Progenitor cell of endocrine pancreas (in vitro differentiated cells): ENCODE measurements at regions not wholly inside any gene's neighbourhood (a gene's known extent, or its start where the extent isn't known, plus 50 kb on each side); places are given as distances from the start of the nearest gene placed in this dataset.

ENCODE experiments used
- DNase-seq: peaks from one replicate; pipeline ENCODE4 v3.0.0; 2021; ENCODE audit warnings: low spot score; ENCODE audit not compliant: unreplicated experiment
- H3K27ac Mint-ChIP-seq: 2 replicates; pipeline ENCODE4 v1.8.0; 2021; ENCODE audit warnings: mild to moderate bottlenecking, moderate library complexity, mixed read lengths
- H3K27me3 Mint-ChIP-seq: 2 replicates; pipeline ENCODE4 v1.8.0; 2021; ENCODE audit warnings: mixed read lengths
- H3K36me3 Mint-ChIP-seq: 2 replicates; pipeline ENCODE4 v1.8.0; 2022; ENCODE audit warnings: mixed read lengths; ENCODE audit not compliant: insufficient read depth
- H3K4me1 Mint-ChIP-seq: 2 replicates; pipeline ENCODE4 v1.8.0; 2021; ENCODE audit warnings: low read depth, mixed read lengths
- H3K4me3 Mint-ChIP-seq: 2 replicates; pipeline ENCODE4 v1.8.0; 2021; ENCODE audit warnings: low read depth, mild to moderate bottlenecking, moderate library complexity, mixed read lengths
- H3K9me3 Mint-ChIP-seq: 2 replicates; pipeline ENCODE4 v1.8.0; 2021; ENCODE audit warnings: low read depth, mixed read lengths
- CTCF ChIP-seq: fragments of 200-600 bp; sonication (generic); IDR thresholded peaks from one replicate; pipeline ENCODE4 v1.5.0; 2021; ENCODE audit warnings: antibody characterized with exemption, mild to moderate bottlenecking; ENCODE audit not compliant: unreplicated experiment

- DNase-seq: no peak
- Mint-ChIP-seq H3K4me3 (no peak overlapping the region), H3K27me3 (no peaks in the 10 kb centered on the region), H3K4me1 (no peaks in the 10 kb centered on the region), H3K9me3 (peaks cover 8% of the 10 kb centered on the region), H3K27ac (no peak overlapping the region), H3K36me3 (no peaks in the 10 kb centered on the region)
- TF ChIP-seq CTCF: no peak
Observed at GRCh38 chr4:125511715-125512114, 197.0 kb downstream of the FAT4 start.

DNA sequence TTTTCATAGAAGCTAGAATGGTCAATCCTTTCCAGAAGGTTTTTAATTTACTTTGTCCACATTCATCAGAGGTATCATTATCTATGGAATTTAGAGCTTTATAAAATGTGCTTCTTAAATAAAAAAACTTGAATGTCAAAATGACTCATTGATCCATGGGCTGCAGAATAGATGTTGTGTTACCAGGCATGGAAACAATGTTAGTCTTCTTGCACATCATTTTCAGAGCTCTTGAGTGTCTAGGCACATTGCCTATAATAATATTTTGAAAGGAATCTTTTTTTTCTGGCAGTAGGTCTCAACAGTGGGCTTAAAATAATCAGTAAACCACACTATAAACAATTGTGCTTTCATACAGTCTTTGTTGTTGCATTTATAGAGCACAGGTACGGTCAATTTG lies 200.3 kb downstream of the FAT4 start:
- Mint-ChIP-seq H3K27me3 (no peaks in the 10 kb centered on the region), H3K4me1 (peaks cover 1% of the 10 kb centered on the region), H3K36me3 (no peaks in the 10 kb centered on the region), H3K9me3 (peaks cover 8% of the 10 kb centered on the region), H3K4me3 (no peak overlapping the region), H3K27ac (no peak overlapping the region)
- no peak for TF ChIP-seq CTCF
- DNase-seq: no peak

DNA sequence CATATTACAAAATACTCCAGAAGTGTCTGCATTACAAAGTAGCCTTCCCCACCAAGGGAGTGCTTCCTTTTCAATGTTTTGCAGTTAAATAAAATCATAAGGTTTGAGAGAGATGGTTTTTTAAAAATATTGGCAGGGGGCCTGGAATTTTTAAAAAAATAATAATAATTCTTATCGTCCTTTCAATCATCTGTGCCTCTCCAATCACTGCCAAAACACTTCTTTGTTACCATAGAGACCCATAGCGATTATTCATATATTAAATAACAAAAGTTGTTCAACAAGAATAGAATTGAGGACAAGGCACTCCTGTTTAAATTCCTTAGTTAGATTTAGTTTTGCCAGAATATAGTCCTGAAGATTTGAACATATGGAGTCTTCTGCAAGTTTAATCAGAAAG lies 203.1 kb downstream of the FAT4 start:
- peaks cover 8% of the 10 kb centered on the region for H3K9me3 Mint-ChIP-seq
- no peaks in the 10 kb centered on the region for H3K36me3 Mint-ChIP-seq
- peaks cover 1% of the 10 kb centered on the region for H3K4me1 Mint-ChIP-seq
- H3K27ac Mint-ChIP-seq: no peak overlapping the region
- H3K27me3 Mint-ChIP-seq: no peaks in the 10 kb centered on the region
- no peak for DNase-seq
- TF ChIP-seq CTCF: no peak
- H3K4me3 Mint-ChIP-seq: no peak overlapping the region

GRCh38 chr4:125518281-125518680 lies 203.5 kb downstream of the FAT4 start:
- H3K4me3 Mint-ChIP-seq: no peak overlapping the region
- H3K4me1 Mint-ChIP-seq: peaks cover 1% of the 10 kb centered on the region
- H3K27me3 Mint-ChIP-seq: no peaks in the 10 kb centered on the region
- H3K36me3 Mint-ChIP-seq: no peaks in the 10 kb centered on the region
- peaks cover 8% of the 10 kb centered on the region for H3K9me3 Mint-ChIP-seq
- no peak for DNase-seq
- TF ChIP-seq CTCF: no peak
- H3K27ac Mint-ChIP-seq: no peak overlapping the region

DNA sequence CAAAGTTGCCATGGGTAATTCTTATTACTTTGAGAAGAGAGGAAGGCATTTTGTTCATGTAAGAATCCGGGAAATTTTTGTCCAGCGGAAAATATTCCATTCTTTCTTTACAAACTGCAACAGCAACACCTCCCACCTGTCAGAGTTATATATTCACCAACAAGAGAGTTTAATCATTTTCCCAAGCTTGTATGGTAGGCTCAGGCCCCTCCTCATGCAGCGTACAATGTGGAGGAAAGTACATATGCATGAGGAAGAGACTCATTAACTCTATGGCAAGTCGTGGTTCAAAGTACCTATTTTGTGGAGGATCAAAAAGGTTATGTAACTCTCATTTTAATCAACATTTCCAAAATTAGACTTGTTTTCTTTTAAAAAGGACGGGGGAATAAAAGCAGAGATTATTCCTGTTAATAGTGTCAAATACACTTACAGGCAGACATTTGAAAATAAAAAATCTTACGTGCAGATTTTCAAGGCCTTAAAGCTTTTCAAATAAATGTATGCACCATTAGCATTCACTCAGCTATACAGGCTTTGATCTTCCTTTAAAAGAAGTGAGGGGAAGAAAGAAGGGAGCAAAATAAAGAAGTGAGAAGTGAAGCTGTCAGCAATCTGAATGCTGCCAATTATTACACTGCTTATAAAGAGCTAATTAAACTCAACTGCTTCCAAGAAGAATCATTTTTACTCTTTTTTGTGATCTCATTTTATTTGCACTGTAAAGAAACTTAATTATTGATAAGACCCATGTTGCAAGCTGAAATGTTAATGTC lies 204.8 kb downstream of the FAT4 start:
- Mint-ChIP-seq H3K27me3 (no peaks in the 10 kb centered on the region), H3K27ac (no peak overlapping the region), H3K4me1 (peaks cover 1% of the 10 kb centered on the region), H3K9me3 (peaks cover 7% of the 10 kb centered on the region), H3K4me3 (no peak overlapping the region), H3K36me3 (no peaks in the 10 kb centered on the region)
- DNase-seq: no peak
- no peak for TF ChIP-seq CTCF
